Uterus (tissue), 2 donors: ENCODE measurements at regions not wholly inside any gene's neighbourhood (a gene's known extent, or its start where the extent isn't known, plus 50 kb on each side); places are given as distances from the start of the nearest gene placed in this dataset.

Experiments
- CTCF ChIP-seq, 4 experiments: fragments of 200-600 bp in 2 of 4; fragments of 450-650 bp in 2 of 4; sonication (generic) in 2 of 4; IDR thresholded peaks; one replicate each; pipeline ENCODE4 v1.5.1; 2016 to 2019; ENCODE audit warnings: antibody characterized with exemption in 4 of 4, mild to moderate bottlenecking in 2 of 4, moderate library complexity in 1 of 4
- POLR2A ChIP-seq, 2 donors: fragments of 450-650 bp; IDR thresholded peaks; one replicate each; pipeline ENCODE4 v1.6.1; 2016; ENCODE audit warnings: antibody characterized with exemption in 2 of 2, mild to moderate bottlenecking in 1 of 2, moderate library complexity in 1 of 2

- TF ChIP-seq CTCF (IDR thresholded peaks at IDR 0.05): no peak
- TF ChIP-seq POLR2A (IDR thresholded peaks at IDR 0.05): no peak
Observed at GRCh38 chr5:54832045-54832444, 153.3 kb downstream of the ESM1 start.
